HG02884 (cell line): ENCODE measurements at regions not wholly inside any gene's neighbourhood (a gene's known extent, or its start where the extent isn't known, plus 50 kb on each side); places are given as distances from the start of the nearest gene placed in this dataset.
"Not testable (repeated sequence)": the region's sequence is repeated elsewhere in the genome, so short reads cannot be mapped to it uniquely, and the experiment has no call there.

Experiments used
- ATAC-seq: cut with Tn5 transposase; IDR thresholded peaks from one replicate; pipeline ENCODE4 v1.9.1; 2021; ENCODE audit warnings: mild to moderate bottlenecking, moderate library complexity; ENCODE audit not compliant: unreplicated experiment

GRCh38 chr11:29495676-29496075, 521.2 kb downstream of the KCNA4 start:
- no peak for ATAC-seq

- ATAC-seq, result no peak
Measured at GRCh38 chr11:29490938-29491337, 525.9 kb downstream of the KCNA4 start.

DNA sequence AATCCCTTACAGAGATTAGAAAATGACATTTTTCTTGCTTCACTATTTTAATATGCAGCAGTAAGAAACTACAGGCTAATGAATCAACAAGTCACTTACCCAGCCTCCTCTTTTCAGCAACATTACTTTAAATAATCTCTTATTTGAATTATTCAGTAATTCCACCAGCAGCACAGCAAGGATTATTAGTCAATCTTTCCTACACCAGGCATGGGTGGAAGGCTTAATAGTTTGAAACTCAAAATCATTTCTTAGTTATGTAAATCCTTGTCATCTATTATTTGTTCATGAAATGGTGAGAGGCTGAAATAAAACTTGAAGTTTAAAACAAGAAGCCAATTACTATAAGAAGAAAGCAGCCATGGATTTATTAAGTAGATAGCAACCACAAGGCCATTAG, 530.5 kb downstream of the KCNA4 start:
- no peak for ATAC-seq

- ATAC-seq, result no peak
Measured at GRCh38 chr11:29485641-29486040, 531.2 kb downstream of the KCNA4 start.

DNA sequence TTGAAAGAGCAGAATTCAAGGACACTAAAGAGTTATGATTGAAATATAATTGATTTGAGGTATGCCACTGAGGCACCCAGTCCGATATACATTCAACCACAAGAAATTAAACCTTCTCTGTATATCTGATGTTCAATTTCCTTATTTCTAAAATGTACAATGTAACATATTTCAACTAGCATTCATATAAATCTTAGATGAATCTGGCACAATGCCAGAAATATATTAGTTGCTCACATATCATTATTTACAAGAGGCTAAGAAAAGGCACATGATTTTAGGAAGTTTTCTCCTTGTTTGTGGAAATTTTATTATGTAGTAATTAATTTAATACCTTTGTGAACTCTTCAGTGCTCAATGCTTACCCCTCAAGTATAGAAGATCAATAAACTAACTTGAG, 532.3 kb downstream of the KCNA4 start:
- no peak for ATAC-seq

GRCh38 chr11:29483831-29484230, 533.0 kb downstream of the KCNA4 start:
- ATAC-seq, result no peak

GRCh38 chr11:29482510-29482909, 534.3 kb downstream of the KCNA4 start:
- no peak for ATAC-seq

DNA sequence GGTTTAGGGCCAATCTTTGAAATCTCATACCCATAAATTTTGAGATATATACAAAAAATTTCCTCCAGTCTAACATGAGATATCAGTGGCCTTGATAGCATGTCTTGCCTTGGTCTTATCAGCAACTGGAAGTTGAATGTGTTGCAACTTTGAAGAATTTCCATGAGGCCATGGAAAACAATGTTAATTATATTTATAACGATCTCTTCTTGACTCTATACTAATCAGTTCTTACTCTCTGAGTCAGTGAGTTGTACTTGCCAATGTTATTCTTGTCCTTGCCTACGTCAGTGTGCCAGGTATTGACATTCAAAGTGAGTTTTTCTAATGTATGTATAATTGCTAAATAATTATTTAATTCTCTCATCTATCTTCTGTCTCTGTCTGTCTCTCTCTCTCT, 535.1 kb downstream of the KCNA4 start:
- ATAC-seq, result no peak

DNA sequence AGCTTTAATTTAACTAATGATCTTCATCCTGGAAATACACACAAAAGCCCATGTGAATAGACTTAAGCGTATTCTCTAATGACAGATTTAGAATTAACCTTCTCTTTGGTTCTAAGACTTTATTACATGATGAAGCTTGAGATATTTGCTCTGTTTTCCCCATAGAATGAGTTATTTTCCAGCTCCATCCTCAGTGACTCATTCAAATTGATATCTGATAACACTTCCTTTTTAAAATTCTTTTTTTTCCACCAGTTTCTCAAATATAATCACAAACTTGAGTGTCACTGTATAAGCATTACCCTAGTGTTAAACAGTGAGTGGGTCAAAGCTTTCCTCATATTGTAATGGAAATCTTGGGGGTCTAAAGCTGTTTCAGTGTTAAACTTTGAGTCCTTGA, 535.8 kb downstream of the KCNA4 start:
- ATAC-seq, result no peak

DNA sequence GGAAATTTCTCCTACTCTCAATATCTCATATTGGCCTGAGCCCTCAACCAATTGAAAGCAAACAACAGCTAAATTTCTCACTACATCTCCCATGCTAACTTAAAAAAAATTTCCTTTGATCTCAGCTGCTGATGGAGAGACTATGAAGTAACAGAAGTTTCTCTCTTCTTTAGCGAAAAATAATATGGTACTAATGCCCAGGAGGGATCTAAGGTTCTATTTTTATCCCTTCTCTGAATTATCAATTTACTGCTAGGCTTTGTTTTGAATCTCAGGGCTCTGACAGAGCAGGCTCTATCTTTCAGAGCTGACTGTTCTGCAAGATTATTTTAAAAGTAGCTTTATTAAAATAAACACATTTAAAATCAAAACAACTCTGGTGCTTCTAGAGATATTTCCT, 558.6 kb downstream of the KCNA4 start:
- ATAC-seq, result no peak

DNA sequence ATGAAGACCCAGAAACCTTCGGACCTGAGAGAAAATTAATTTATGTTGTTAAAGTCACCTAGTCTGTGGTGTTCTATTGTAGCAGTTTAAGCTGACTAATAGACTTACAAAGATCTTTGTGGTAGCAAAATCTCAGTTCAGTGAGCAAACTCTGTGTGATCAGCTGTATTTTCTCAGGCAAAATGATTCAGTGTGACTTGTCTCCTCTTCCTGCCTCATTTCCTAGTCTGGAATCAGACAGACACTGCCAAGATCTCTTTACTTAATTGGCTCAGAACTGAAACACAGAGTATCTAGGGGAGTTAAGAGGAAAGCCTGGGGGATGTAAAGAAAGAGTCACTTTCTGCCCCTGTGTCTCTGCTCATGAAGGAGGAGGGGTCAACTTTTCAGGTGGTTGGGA, 564.7 kb downstream of the KCNA4 start:
- no peak for ATAC-seq

- ATAC-seq, result no peak
Measured at GRCh38 chr11:29449281-29450074, 567.4 kb downstream of the KCNA4 start.

DNA sequence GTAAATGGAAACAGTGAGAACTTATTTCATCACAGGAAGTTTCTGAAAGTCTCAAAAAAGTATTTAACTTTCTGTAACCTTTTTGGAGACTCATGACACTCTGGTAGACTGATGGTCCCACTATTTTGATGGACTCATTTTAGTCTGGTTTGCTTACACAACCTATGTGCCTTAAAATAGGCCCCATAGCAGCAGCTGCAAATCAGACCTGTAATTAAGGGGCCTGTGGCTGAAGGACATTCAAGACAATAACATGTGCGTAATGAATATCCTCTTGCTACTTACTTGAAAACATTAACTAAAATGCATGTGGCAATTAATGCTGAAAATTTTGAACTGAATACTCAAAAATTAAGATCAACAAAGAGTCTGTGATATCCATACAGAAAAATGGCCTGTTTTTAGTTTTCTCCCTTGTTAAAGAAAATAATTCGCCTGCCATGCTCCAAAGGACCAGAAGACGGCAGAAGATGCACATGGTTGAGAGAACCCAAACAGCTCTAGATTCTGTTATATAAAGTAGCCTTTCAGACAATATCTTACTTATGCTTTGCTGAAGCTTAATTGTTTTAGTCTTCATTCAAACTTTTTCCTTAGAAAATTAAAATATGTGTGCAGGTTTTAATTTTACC, 568.5 kb downstream of the KCNA4 start:
- ATAC-seq, result no peak

GRCh38 chr11:29447821-29448220, 569.0 kb downstream of the KCNA4 start:
- no peak for ATAC-seq

- ATAC-seq, result no peak
Measured at GRCh38 chr11:29446132-29446531, 570.7 kb downstream of the KCNA4 start.

DNA sequence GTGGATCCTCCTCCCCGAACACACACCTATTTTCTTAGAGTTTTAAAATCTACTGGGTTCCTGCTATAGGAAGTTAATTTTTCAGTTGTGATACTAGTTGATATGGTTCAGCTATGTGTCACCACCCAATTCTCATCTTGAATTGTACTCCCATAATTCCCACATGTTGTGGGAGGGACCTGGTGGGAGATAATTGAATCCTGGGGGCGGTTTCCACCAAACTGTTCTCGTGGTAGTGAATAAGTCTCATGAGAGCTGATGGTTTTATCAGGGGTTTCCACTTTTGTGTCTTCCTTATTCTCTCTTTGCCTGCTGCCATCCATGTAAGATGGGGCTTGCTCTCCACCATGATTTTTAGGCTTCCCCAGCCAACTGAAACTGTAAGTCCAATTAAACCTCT, 571.6 kb downstream of the KCNA4 start:
- not testable (repeated sequence) for ATAC-seq

DNA sequence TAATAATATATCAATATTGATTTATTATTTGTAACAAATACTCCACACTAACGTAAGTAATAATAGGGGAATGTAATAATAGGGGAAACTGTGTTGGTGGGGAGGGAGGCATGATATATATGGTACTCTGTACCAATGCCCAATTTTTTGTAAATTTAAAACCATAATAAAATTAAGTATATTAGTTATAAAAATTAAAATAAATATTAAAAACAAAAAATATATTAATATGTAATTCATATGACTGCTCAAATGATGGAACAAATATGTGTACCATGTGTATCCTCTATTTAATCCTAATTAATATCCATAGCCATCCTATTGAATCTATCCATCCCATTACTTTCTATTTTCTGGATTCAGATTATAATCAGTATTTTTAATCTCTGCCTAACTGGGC, 578.0 kb downstream of the KCNA4 start:
- ATAC-seq, result no peak

GRCh38 chr11:29435421-29435820, 581.4 kb downstream of the KCNA4 start:
- ATAC-seq, result no peak

- ATAC-seq, result no peak
Measured at GRCh38 chr11:29432719-29433325, 584.0 kb downstream of the KCNA4 start.

DNA sequence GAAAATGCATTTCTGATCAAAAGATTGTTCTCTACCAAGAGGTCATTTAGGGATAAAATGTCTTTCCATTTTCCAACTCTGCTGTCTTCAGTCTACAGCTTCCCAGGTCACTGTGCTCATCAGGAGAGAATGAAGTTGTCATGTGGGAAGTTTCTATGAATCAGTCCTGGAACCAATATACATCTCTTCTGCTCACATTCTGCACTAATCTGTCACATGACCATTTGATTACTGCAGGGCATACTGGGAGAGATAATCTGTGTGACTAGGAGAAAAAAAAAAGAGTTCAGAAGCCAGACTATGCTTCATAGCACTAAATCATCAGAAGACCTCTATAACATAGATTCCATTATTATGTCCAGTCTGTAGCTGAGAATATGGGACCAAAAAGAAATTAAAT, 611.5 kb downstream of the KCNA4 start:
- ATAC-seq, result no peak

GRCh38 chr11:29395555-29396072, 621.2 kb downstream of the KCNA4 start:
- ATAC-seq, result no peak

DNA sequence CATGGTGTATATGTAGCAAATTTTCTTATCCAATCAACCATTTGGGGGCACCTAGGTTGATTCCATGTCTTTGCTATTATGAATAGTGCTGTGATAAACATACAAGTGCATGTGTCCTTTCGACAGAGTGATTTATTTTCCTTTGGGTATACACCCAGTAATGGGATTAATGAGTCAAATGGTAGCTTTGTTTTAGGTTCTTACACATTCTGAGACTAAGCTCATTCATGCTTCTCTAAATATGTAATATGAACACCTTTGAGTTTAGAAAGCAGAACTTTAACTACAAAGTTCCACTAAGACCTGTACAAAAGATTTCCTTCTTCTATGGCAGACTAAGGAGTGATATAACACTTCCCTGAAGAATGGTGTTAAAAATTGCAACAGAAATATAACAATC, 627.0 kb downstream of the KCNA4 start:
- no peak for ATAC-seq
